GM18519 (cell line): ENCODE measurements at regions not wholly inside any gene's neighbourhood (a gene's known extent, or its start where the extent isn't known, plus 50 kb on each side); places are given as distances from the start of the nearest gene placed in this dataset.
"Not testable (repeated sequence)": the region's sequence is repeated elsewhere in the genome, so short reads cannot be mapped to it uniquely, and the experiment has no call there.

Experiments
- ATAC-seq: cut with Tn5 transposase; IDR thresholded peaks from one replicate; pipeline ENCODE4 v1.9.1; 2021; ENCODE audit warnings: mild to moderate bottlenecking, moderate library complexity; ENCODE audit not compliant: unreplicated experiment, low FRiP score

DNA sequence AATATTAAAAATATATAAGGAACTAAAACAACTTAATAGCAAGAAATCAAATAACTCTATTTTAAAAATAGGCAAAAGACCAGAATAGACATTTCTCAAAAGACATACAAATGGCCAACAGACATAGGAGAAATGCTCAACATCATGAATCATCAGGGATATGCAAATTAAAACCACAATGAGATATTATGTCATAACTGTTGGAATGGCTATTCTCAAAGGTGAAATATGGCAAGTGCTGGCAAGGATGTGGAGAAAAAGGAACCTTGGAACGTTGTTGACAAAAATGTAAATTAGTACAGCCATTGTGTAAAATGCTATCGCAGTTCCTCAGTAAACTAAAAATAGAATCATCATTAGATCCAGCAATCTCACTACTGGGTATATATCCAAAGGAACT, 468.5 kb downstream of the NFIB start:
- ATAC-seq: no peak

DNA sequence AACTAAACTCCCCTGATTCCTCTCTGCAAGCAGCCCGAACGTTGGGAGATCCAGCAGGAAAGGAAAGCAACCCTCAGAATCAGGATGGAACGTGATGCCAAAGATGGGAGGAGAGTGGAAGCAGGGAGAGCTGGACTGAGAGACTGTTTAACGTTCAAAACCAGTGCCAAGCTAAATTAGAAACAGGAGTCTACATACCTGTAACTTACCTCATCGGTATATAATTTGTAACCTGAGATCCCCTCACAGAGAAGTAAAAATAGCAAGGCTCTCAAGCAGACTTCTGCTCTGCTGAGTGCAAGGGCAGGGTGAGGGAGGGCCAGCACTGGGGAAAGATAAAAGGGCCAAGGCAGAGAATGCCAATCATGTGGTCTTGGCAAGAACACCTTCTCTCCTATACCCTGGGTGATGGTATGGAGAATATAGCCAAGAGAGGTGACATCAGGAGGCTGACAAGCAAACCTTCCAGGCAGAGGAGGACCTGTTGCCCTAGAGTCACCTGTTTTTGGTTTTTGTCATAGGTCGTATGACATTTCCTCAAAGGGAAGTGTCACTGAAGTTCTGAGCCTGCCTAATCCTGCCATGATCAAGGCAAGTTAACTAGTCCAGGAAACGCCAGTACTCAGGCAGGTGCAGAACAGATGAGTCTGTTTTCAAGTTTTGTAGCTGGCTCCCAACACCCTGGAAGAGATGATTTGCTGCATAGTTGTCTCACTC, 472.0 kb downstream of the NFIB start:
- no peak for ATAC-seq

DNA sequence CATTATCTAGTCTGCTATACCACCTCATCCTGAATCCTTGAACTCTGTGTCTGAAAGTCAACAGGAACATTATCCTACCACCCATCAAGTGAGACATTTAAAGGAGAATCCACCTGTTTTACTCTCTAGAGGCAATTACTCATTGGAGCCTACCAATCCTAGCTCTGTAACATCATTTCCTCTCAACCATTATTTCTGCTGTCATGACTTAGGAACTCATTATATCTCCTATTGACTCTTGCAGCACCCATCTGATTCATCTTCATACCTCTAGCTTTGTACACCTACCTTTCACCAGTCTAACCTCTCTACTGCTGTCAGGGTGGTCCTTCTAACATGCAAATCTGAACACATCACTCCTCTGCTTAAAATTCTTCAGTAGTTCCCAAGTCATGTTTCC, 481.5 kb downstream of the NFIB start:
- ATAC-seq: no peak

DNA sequence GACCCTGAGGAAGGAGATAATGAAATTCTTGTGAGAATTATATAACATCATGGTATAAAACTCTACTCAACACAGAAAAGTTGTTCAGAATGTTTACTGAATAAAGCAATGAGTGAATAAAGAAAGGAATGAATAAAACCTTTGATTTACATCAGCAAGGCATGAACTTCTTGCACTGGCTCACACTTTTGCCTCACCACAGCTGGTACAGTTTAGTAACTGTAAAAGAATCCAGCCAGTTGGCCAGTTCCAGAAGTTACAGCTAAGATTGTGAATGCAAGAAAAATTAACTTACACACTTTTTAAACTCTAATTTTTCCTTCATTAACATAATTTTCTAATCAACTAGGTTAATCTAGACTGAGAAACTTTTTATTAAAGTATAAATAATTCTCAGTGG, 490.9 kb downstream of the NFIB start:
- ATAC-seq: no peak

DNA sequence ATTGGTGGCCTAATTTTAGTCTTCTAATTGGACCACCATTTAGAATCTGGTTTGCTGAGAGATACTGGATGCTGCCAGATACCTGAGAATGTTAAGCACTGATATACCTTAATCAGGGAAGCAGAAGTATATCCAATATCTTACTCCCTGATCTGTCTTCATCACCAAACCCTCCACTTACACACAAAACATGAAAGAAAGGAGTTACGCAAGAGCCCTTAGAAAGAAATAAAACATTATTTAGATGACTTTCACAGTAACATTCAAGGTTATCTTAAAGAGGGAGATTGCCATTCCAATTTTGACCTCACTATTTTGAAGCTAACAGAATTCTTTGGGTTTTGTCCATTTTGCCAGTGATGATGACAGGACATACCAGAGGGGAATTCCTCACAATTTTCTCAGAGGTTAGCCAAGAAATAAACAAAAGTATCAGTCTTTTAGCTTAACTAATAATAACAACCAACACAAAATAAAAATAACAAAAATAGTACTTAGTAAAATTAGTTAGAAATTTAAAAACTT, 496.1 kb downstream of the NFIB start:
- ATAC-seq: no peak

DNA sequence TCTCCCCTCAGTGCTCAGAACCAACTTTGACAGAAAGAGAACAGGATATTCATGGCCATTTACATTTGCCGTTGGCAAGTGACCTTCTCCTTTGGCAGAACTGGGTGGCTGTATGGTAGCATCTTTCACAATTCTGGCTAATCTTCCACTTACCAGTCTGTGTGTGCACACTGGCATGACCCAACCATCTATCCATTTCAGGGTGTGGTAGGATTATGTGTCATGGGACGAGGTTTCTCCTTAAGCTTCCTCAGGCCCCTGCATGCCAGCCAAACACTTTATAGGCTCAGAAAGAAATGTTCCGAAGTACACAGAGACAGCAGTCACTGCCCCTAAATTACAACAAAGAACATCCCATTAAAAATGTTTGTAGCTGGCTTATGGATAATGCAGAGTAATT, 497.1 kb downstream of the NFIB start:
- ATAC-seq: no peak

DNA sequence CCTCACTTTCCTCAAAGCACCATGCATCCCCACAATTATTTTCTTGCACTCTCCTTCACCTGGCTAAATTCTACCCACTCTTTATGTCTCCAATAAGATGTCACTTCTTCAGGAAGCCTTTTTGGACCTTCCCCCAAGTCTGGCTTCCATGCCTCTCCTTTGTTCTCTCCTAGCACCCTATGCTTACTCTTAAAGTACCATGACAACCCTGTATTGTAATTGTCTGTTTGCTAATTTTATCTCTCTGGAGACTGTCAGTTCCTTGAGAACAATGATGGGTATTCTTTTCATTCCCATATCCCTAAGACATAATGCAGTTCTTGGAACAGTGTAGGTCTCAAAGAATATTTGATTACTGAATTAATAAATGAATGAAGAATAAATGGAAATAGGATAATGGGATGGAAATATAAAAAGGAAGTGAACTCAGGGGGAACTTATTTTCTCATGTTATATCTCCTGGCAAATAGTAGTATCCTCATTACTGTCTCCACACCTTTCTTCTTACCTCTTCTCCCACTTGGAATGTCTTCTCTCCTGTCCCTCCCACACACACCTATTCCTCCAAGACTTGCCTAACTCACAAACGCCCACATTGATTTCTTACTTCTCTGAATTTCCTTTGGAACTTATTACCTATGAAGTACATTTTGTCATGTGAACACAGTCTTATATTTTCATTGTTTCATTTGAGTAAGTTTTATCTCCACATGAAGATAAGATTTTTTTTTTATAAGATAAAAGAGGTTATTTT, 499.1 kb downstream of the NFIB start:
- no peak for ATAC-seq

DNA sequence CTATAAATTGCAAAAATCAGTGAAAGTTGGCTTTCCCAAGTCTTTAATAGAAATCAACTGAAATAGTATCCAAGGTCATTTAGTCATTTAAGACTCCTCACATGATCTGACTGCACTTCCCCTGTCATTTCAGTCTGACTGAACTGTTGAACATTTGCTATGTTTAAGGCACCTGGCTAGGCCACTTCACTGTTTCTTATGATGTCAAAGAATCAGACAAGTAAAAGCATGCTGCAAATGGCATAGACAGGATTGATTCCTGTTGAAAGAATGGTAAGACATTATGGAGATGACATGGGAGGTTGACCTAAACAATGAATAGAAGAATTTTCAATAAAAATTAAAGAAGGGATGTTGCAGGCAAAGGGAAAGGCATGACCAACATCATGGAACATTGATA, 502.1 kb downstream of the NFIB start:
- ATAC-seq: no peak

DNA sequence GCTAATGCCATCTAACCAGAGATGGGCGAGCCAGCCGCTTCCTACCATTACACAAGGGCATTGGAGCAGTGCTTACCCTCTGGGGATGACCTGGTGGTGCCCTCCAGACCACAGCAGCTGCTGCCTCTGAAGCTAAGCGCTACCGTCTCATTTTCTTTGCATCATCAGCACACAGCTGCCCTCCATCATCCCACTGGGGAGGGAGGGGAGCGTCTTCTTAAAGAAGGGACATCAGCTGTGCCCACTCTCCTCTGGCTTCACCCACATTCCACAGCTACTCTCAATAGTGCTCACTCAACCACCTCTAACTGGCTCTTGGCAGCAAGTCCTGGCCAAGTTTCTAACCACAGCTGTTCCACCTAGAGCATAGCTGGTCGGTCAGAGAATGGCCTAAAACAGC, 503.4 kb downstream of the NFIB start:
- no peak for ATAC-seq

DNA sequence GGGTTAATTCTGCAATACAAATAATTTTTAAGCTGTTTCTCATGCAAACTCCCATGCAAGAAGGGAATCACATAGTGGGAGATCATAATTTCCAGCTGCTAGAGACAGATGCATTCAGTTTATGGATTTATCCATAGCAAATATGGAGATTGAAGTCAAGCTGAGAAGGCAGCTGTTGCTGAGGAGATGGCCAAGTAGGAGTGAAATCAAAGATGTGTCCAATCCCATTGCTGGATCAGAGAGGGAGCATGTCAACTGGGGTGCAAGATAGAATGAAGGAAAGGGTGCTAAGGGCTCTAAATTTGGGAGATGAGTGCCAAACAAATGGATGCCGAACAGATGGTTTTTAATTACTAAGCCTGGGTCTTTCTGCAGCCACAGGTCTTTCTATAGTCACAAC, 504.5 kb downstream of the NFIB start:
- no peak for ATAC-seq

DNA sequence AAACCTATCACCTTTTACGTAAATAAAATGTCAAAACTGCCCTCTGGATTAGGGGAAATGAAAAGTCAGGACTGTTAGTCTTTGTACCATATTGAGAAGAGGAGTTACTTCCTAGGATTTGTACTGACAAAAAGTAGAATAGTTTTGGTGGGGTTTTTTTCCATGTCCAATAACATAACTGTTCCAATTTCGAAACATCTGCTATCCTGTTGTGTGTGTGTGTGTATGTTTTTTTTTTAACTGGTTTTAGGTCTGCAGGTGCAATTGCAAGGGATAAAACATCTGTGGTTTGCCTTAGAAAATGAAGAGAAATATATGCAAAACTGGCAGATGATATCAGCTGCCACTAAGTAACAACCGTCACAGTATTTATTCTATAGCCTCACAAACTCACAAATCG, 506.8 kb downstream of the NFIB start:
- no peak for ATAC-seq

DNA sequence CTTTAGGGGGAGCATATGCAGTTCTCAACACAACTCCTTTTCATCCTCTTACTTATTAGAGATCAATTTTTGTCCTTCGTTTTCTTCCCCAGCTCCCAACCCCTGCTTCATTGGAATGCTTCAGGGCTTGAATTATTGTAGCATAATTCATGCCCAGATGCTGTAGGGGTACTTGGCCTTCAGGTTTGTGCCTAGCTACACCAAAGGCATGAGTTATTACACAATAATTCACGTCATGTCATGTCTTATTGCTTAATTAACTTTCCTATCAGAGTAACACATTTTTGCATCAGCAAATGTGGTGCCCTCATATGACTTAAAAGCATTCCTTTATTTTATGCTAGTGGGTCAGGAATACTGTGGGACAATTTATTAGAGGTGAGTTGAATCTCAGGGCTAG, 507.2 kb downstream of the NFIB start:
- ATAC-seq: no peak

DNA sequence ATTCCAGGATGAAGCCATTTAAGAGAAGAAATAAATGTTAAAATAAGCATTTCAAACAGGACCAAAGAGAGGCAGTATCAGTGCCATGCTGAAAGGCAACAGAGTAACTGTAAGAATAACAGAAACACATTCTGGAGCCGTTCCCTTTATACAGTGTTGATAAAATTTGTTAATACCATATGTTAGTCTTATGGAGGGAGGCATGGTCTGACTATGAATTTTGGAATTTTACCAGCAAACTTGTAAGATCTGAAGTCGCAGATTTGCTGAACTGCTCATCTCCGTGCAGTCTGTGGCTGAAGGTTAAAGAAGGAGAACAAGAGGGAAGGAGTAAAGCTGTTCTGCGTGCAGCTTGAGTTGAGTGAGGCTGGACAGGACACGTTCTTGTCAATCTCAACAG, 508.4 kb downstream of the NFIB start:
- ATAC-seq: no peak

DNA sequence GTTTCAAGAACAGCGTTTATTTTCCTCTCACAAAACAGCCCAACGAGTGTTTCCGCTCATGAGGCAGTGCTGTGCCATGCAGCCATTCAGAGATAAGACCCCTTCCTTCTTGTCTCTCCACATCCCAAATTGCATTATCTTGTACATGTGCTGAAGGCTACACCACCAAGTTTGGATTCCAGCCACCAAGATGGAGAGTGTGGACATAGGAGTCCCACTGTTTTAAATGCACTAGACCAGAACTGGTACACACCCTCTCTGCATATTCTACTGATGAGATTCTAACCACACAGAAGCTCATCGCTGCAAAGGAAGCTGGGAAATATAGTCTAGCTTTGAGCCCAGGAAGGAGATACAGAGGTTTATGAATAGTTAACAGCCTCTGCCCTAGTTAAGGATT, 509.4 kb downstream of the NFIB start:
- ATAC-seq: no peak

DNA sequence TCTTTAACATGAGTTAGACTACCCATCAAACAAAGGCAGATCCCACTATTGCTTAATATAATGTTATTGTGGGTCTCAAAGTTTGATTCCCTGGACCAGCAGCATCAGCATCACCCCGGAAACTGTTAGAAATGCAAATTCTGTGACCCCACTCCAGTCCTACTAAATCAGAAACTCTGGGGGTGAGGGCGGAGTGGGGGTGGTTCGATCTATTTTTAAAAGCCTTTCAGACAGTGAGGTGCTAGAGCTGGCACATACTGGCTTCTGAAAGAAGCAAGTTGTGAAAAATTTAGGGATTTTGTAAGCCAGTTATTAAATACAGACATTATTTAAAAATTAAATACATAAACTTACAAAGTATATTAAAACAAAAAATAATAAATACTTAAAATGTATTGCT, 513.2 kb downstream of the NFIB start:
- ATAC-seq: no peak

DNA sequence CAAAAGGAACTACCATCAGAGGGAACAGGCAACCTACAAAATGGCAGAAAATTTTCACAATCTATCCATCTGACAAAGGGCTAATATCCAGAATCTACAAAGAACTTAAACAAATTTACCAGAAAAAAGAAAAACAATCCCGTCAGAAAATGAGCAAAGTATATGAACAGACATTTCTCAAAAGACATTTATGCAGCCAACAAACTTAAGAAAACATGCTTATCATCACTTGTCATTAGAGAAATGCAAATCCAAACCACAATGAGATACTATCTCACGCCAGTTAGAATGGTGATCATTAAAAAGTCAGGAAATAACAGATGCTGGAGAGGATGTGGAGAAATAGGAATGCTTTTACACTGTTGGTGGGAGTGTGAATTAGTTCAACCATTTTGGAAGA, 516.2 kb downstream of the NFIB start:
- ATAC-seq: not testable (repeated sequence)

DNA sequence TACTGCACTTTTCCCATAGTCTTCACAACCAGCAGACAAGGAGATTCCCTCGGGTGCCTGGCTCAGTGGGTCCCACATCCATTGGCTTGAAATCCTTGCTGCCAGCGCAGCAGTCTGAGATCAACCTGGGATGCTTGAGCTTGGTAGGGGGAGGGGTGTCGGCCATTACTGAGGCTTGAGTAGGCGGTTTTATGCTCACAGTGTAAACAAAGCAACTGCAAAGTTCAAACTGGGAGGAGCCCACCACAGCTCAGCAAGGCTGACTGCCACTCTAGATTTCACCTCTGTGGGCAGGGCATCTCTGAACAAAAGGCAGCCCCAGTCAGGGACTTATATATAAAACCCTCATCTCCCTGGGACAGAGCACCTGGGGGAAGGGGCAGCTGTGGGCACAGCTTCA, 512.3 kb upstream of the MPDZ start:
- no peak for ATAC-seq

DNA sequence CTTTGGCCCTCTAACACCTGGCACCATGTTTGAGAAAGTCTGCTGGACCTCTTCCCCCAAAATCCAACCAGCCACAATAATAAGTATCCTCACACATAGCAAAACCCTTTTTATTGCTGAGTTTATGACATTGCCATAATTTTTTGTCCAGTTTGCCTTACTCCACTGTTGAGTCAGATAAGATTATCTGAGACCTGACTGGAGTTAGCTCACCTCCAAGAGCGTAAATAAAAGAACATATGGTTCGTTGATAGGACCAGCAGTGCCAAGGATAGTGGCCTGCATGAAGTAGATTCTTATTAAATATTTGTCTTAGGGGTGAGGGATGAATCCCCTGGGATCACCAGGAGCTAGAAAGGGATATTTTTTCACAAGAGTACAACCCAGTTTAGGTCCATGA, 510.6 kb upstream of the MPDZ start:
- no peak for ATAC-seq

DNA sequence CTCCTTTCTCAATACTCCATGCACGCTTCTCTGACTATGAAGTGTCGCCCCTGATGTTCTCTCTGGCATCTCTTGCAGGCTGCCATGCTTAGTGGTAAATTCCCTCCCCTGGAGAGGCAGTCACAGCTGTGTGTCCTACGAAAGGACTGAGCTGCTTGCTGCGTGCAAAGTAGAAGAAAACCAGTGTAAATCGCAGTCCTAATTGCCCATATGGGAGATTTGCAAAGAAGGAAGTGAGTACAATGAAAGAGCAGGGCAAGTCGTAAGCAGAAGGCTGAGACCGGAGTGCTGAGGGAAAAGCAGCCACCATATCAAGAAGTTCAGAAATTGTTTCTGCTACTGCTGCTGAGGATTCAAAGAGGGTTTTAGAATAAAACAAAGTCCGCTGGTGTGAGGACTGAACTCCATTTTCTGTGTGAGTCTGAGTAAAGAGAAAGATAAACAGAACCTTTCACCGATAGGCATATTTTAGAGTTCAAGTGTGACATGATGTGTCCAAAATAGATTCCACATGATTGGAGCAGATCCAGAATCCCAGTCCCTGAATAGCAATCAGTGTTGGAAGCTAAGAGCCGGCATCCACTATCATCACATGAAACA, 507.8 kb upstream of the MPDZ start:
- no peak for ATAC-seq

DNA sequence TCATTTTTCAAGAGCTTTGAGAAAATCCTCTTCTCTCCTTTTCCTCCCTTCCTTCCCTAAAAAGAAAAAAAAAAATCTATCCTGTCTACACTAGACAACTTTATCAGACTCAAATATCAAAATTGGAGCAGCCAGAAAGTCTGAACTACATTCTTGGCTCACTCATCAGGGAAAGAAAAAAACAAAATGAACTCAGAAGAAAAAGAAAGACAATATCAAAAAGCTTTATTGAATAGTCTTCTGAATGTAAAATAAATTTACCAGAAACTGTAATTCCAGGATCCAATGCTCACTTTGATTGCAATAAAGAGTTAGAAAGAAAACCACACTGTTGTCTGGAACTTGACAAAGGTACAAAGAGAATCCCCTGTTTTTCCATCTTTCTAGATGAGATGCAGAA, 507.2 kb upstream of the MPDZ start:
- ATAC-seq: no peak

DNA sequence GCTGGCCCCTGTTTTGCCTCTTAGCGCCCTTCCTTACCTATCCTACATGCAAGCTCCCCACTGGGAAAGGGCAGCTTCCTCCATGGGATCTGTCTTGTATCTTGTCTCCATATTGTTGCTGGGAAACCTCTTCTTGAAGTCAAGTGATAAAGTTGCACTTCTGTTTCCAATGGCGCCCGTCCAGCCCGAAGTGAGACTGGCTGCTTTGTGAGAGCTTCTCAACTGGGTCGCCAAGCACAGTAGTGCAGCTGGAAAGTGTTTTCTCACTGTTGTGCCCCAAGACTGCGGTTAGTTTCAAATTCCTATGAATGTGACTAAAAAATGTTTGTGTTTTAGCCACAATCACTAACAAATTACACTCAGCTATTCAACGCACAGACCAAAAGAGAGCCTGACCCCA, 506.6 kb upstream of the MPDZ start:
- no peak for ATAC-seq

DNA sequence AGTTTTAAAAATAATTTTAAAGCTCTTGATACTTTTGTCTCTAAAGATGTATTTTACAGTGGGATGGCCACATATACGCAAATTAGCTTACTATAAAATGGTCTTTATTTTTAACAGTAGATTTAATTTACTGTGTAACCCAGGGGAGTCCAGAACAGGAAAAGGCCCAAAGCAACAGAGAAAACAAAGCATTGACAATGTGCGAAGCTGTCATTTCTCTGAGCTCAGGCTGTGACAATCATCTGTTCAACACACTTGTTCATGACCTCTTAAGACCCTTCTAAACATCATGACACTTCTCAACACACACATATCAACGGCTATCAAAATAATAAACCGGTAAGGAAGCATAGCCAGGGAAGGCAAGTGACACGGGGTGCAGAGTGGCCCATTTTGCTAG, 499.6 kb upstream of the MPDZ start:
- ATAC-seq: no peak
